Kidney epithelial cell (primary cell): ENCODE measurements at regions not wholly inside any gene's neighbourhood (a gene's known extent, or its start where the extent isn't known, plus 50 kb on each side); places are given as distances from the start of the nearest gene placed in this dataset.

Experiments
- DNase-seq: peaks from one replicate; pipeline ENCODE4 v3.0.0-alpha.2; 2010; ENCODE audit warnings: low read depth
- H3K27me3 ChIP-seq: 2 replicates; pipeline ENCODE4 v1.6.0; 2011; ENCODE audit warnings: low read length; ENCODE audit not compliant: control insufficient read depth, insufficient read depth
- H3K36me3 ChIP-seq: 2 replicates; pipeline ENCODE4 v1.5.1; 2011; ENCODE audit warnings: low read length; ENCODE audit not compliant: control insufficient read depth, insufficient read depth
- H3K4me3 ChIP-seq: 2 replicates; pipeline ENCODE4 v1.5.1; 2011; ENCODE audit warnings: low read depth, mild to moderate bottlenecking, control low read depth, low read length
- CTCF ChIP-seq: IDR thresholded peaks from 2 replicates; pipeline ENCODE4 v1.5.1; 2011; ENCODE audit warnings: mild to moderate bottlenecking, moderate library complexity, low read length, control low read depth, inconsistent platforms; ENCODE audit not compliant: insufficient read depth, poor library complexity, severe bottlenecking

GRCh38 chr4:159884989-159885388, 782.1 kb downstream of the RAPGEF2 start:
- DNase-seq, result no peak
- H3K27me3 ChIP-seq, result no peaks in the 10 kb centered on the region
- TF ChIP-seq CTCF, result no peak
- H3K4me3 ChIP-seq, result no peak overlapping the region
- no peaks in the 10 kb centered on the region for H3K36me3 ChIP-seq

GRCh38 chr4:159899596-159899995, 796.7 kb downstream of the RAPGEF2 start:
- no peaks in the 10 kb centered on the region for H3K36me3 ChIP-seq
- no peak for DNase-seq
- H3K4me3 ChIP-seq, result no peak overlapping the region
- H3K27me3 ChIP-seq, result no peaks in the 10 kb centered on the region
- TF ChIP-seq CTCF, result no peak

GRCh38 chr4:159900562-159900961, 797.7 kb downstream of the RAPGEF2 start:
- no peak overlapping the region for H3K4me3 ChIP-seq
- TF ChIP-seq CTCF, result no peak
- no peaks in the 10 kb centered on the region for H3K27me3 ChIP-seq
- no peaks in the 10 kb centered on the region for H3K36me3 ChIP-seq
- no peak for DNase-seq

- H3K27me3 ChIP-seq, result no peaks in the 10 kb centered on the region
- DNase-seq, result no peak
- no peak overlapping the region for H3K4me3 ChIP-seq
- no peak for TF ChIP-seq CTCF
- no peaks in the 10 kb centered on the region for H3K36me3 ChIP-seq
Observed at GRCh38 chr4:159902648-159903047, 799.8 kb downstream of the RAPGEF2 start.

GRCh38 chr4:159904906-159905305, 802.0 kb downstream of the RAPGEF2 start:
- no peaks in the 10 kb centered on the region for H3K27me3 ChIP-seq
- no peak for TF ChIP-seq CTCF
- no peak overlapping the region for H3K4me3 ChIP-seq
- no peaks in the 10 kb centered on the region for H3K36me3 ChIP-seq
- DNase-seq, result no peak

- H3K27me3 ChIP-seq, result no peaks in the 10 kb centered on the region
- H3K4me3 ChIP-seq, result no peak overlapping the region
- no peaks in the 10 kb centered on the region for H3K36me3 ChIP-seq
- DNase-seq, result no peak
- TF ChIP-seq CTCF, result no peak
Observed at GRCh38 chr4:159906051-159906450, 803.2 kb downstream of the RAPGEF2 start.
